Heart left ventricle (tissue), 16 donors: ENCODE measurements at regions not wholly inside any gene's neighbourhood (a gene's known extent, or its start where the extent isn't known, plus 50 kb on each side); places are given as distances from the start of the nearest gene placed in this dataset.
A peak's percentile ranks its signal among the peaks of the same experiment; 100 is the strongest.

Experiments
- ATAC-seq, 4 donors: fragments of 200-7000 bp; cut with Tn5 transposase; one replicate each; pipeline ENCODE4 v1.9.1; 2020 to 2022; ENCODE audit warnings: moderate library complexity in 4 of 4, mild to moderate bottlenecking in 3 of 4, moderate number of reproducible peaks in 1 of 4
- DNase-seq, 5 donors: peaks; one replicate each; pipeline ENCODE4 v3.0.0-alpha.2; 2020
- H3K27ac ChIP-seq, 12 donors: fragments of 200-600 bp; sonication (generic) in 4 of 12; one replicate each; pipeline versions ENCODE4 v1.5.0 to v1.8.0; 2016 to 2022; ENCODE audit warnings: mild to moderate bottlenecking in 2 of 12
- H3K27me3 ChIP-seq, 9 donors: fragments of 200-600 bp; sonication (generic) in 2 of 9; one replicate each; pipeline versions ENCODE4 v1.5.1 to v1.8.0; 2016 to 2022; ENCODE audit warnings: mild to moderate bottlenecking in 3 of 9
- H3K36me3 ChIP-seq, 9 donors: fragments of 200-600 bp; sonication (generic) in 2 of 9; one replicate each; pipeline versions ENCODE4 v1.5.0 to v1.8.0; 2018 to 2022; ENCODE audit warnings: mild to moderate bottlenecking in 2 of 9
- H3K4me1 ChIP-seq, 12 donors: fragments of 200-600 bp; sonication (generic) in 4 of 12; one replicate each; pipeline versions ENCODE4 v1.5.0 to v1.8.0; 2016 to 2022; ENCODE audit warnings: mild to moderate bottlenecking in 3 of 12
- H3K4me3 ChIP-seq, 12 donors: fragments of 200-600 bp; sonication (generic) in 4 of 12; one replicate each; pipeline versions ENCODE4 v1.5.0 to v1.8.0; 2017 to 2022; ENCODE audit warnings: mild to moderate bottlenecking in 9 of 12, moderate library complexity in 4 of 12
- H3K9me3 ChIP-seq, 12 donors: fragments of 200-600 bp; sonication (generic) in 4 of 12; one replicate each; pipeline versions ENCODE4 v1.5.0 to v1.8.0; 2016 to 2022; ENCODE audit warnings: mild to moderate bottlenecking in 1 of 12
- CTCF ChIP-seq, 12 donors: fragments of 200-600 bp; sonication (generic) in 4 of 12; IDR thresholded peaks; one replicate each; pipeline versions ENCODE4 v1.5.0 to v1.8.0; 2018 to 2022; ENCODE audit warnings: antibody characterized with exemption in 12 of 12, mild to moderate bottlenecking in 5 of 12
- POLR2A ChIP-seq, 2 donors: fragments of 450-650 bp; IDR thresholded peaks; one replicate each; pipeline ENCODE4 v1.6.1; 2017; ENCODE audit warnings: antibody characterized with exemption in 2 of 2, mild to moderate bottlenecking in 2 of 2, moderate library complexity in 2 of 2
- WGBS, 4 donors: extraction: QIAGEN DNeasy Blood & Tissue Kit in 2 of 4; methylation state at CpG; one replicate each; pipeline versions ENCODE4 v1.1.5 to v1.1.7; 2013 to 2018; 5-methylcytosine and 5-hydroxymethylcytosine counted together
- intact Hi-C, 10 donors: fragments of 100-400 bp; cut with DNase I; formaldehyde crosslinking; loops; one replicate each; pipeline versions ENCODE4 v1.11.1 to v1.14.2; 2022
- donor health status: ischemic (EF 13 %, LVEDD 7.1; RV severe dilation, severe dysfunction).
- donor health status: healthy with polysubstance abuse.
- donor health status: DM: no; HTN: yes; CAD: no.
- donor health status: DM: no; HTN: no; CAD: no.
- donor health status: ischemic (EF 25% LVEDD 6.9; RV normal size, moderate dysfunction).
- donor health status: ischemic (EF 25% LVEDD 5.7; RV mildly dilated, moderate dysfunction).
- donor health status: healthy.
- donor health status: DM: yes; HTN: yes; CAD: no.
- donor health status: ischemic (EF 35%, LVEDD 5.7; RV mildly dilated, moderate dysfunction).
- donor health status: nonischemic (EF 11% LVEDD 7.7; RV severe dilation, severe dysfunction).
- donor health status: DM: yes; HTN: yes; CAD: no.
- donor health status: PGD.
- donor health status: ischemic (EF 29% LVEDD 5.4; RV normal size, mild dysfunction).
- donor health status: nonischemic (EF 23%, LVEDD 6.1; RV moderate dilation, normal function).

- Histone ChIP-seq H3K27me3 (peaks cover 0 to 4% (median 0%) of the 10 kb centered on the region in 9 donors), H3K4me3 (no peak overlapping the region), H3K27ac (no peak overlapping the region), H3K9me3 (no peaks in the 10 kb centered on the region), H3K36me3 (no peaks in the 10 kb centered on the region), H3K4me1 (peaks cover 0 to 14% (median 0%) of the 10 kb centered on the region in 12 donors)
- no peak for TF ChIP-seq POLR2A (IDR thresholded peaks at IDR 0.05)
- peak in 3 of 12 donors; percentile 21 to 31 (median 26) for TF ChIP-seq CTCF (IDR thresholded peaks at IDR 0.05)
- DNase-seq (no peak), ATAC-seq (no peak)
- WGBS, 4 donors = 24 to 34% (median 26%) methylated on average over 11 of the region's 11 CpGs
- intact Hi-C loops = no loop called here
Measured at GRCh38 chr11:36792996-36793914, 195.2 kb upstream of the RAG2 start.

GRCh38 chr11:36791957-36792356 lies 193.9 kb upstream of the RAG2 start:
- Histone ChIP-seq H3K27ac (no peak overlapping the region), H3K27me3 (peaks cover 0 to 4% (median 0%) of the 10 kb centered on the region in 9 donors), H3K4me3 (no peak overlapping the region), H3K4me1 (peaks cover 0 to 14% (median 0%) of the 10 kb centered on the region in 12 donors), H3K36me3 (no peaks in the 10 kb centered on the region), H3K9me3 (peaks cover 0 to 4% (median 0%) of the 10 kb centered on the region in 12 donors)
- DNase-seq = no peak
- intact Hi-C loops = no loop called here
- no peak for ATAC-seq
- WGBS, 4 donors = 90 to 96% (median 92%) methylated on average over 2 of the region's 2 CpGs
- TF ChIP-seq CTCF (IDR thresholded peaks at IDR 0.05) = no peak

- intact Hi-C loops = no loop called here
- 45 to 63% (median 56%) methylated on average over 3 of the region's 3 CpGs for WGBS, 4 donors
- peaks cover 0 to 7% (median 0%) of the 10 kb centered on the region in 12 donors for H3K9me3 ChIP-seq
- no peaks in the 10 kb centered on the region for H3K36me3 ChIP-seq
- DNase-seq = no peak
- TF ChIP-seq CTCF (IDR thresholded peaks at IDR 0.05) = no peak
- no peak for TF ChIP-seq POLR2A (IDR thresholded peaks at IDR 0.05)
- no peak overlapping the region for H3K27ac ChIP-seq
- H3K4me3 ChIP-seq = no peak overlapping the region
- H3K27me3 ChIP-seq = peaks cover 0 to 7% (median 0%) of the 10 kb centered on the region in 9 donors
- ATAC-seq = peak in 2 of 4 donors; percentile 24 to 46
- H3K4me1 ChIP-seq = peaks cover 0 to 14% (median 0%) of the 10 kb centered on the region in 12 donors
Measured at GRCh38 chr11:36790526-36790925, 192.5 kb upstream of the RAG2 start.

GRCh38 chr11:36783808-36784207 lies 185.8 kb upstream of the RAG2 start:
- no peak overlapping the region for H3K4me3 ChIP-seq
- WGBS, 4 donors = 21 to 46% (median 34%) methylated on average over 1 of the region's 1 CpG
- H3K36me3 ChIP-seq = no peaks in the 10 kb centered on the region
- no peaks in the 10 kb centered on the region for H3K4me1 ChIP-seq
- no peak for TF ChIP-seq CTCF (IDR thresholded peaks at IDR 0.05)
- TF ChIP-seq POLR2A (IDR thresholded peaks at IDR 0.05) = no peak
- H3K27ac ChIP-seq = no peak overlapping the region
- intact Hi-C loops = no loop called here
- H3K27me3 ChIP-seq = peaks cover 0 to 7% (median 0%) of the 10 kb centered on the region in 9 donors
- DNase-seq (no peak), ATAC-seq (no peak)
- H3K9me3 ChIP-seq = peaks cover 0 to 7% (median 0%) of the 10 kb centered on the region in 12 donors
